Pulmonary artery endothelial cell (primary cell): ENCODE measurements at regions not wholly inside any gene's neighbourhood (a gene's known extent, or its start where the extent isn't known, plus 50 kb on each side); places are given as distances from the start of the nearest gene placed in this dataset.
"Not testable (repeated sequence)": the region's sequence is repeated elsewhere in the genome, so short reads cannot be mapped to it uniquely, and the experiment has no call there.

Experiments
- DNase-seq: peaks from one replicate; pipeline ENCODE4 v3.0.0-alpha.2; 2011; ENCODE audit warnings: low read depth, low spot score

DNA sequence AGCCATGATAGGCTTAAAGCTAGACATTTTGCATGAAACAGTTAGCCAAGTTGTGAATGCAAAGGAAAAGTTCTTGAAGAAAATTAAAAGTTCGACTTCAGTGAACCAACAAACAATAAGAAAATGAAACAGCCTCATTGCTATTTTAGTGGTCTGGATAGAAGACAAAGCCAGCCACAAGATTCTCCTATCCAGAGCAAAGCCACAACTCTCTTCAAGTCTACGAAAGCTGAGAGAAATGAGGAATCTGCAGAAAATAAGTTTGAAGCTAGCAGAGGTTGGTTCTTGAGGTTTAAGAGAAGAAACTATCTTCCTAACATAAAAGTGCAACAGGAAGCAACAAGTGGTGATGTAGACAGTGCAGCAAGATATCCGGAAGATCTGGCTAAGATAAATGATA lies 271.4 kb upstream of the GRM3 start:
- no peak for DNase-seq

DNA sequence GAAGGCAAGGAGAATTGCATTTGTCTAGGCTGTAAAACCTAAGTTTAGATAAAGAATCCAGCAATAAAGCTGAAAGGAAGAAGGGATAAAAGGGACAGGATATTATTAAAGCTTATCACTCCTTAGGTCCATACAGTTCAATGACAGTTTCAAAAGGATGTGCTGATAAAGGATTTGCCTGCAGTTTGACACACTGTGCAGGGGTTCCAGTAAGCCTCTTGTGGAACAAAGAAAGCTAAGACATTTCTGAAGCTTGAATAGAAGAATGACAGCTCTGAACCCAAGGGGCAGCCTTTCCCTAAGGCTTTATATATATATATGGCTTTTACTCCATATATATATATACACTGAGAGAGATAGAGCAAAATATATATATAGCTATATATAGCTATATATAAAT lies 276.8 kb upstream of the GRM3 start:
- DNase-seq, result no peak

DNA sequence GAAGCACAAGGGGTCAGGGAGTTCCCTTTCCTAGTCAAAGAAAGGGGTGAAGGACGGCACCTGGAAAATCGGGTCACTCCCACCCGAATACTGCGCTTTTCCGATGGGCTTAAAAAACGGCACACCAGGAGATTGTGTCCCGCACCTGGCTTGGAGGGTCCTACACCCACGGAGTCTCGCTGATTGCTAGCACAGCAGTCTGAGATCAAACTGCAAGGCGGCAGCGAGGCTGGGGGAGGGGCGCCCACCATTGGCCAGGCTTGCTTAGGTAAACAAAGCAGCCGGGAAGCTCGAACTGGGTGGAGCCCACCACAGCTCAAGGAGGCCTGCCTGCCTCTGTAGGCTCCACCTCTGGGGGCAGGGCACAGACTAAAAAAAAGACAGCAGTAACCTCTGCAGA lies 303.3 kb upstream of the GRM3 start:
- DNase-seq, result not testable (repeated sequence)

DNA sequence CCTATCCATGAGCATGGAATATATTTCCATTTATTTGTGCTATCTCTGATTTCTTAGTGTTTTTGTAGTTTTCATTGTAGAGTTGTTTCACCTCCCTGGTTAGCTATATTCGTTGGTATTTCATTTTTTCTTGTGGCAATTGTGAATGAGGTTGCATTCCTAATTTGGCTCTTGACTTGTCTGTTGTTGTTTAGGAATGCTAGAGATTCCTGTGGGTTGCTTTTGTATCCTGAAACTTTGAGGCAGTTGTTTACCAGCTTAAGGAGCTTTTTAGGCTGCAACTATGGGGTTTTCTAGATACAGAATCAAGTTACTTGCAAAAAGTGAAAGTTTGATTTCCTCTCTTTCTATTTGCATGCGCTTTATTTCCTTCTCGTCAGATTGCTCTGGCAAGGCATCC lies 304.7 kb upstream of the GRM3 start:
- DNase-seq, result no peak

DNA sequence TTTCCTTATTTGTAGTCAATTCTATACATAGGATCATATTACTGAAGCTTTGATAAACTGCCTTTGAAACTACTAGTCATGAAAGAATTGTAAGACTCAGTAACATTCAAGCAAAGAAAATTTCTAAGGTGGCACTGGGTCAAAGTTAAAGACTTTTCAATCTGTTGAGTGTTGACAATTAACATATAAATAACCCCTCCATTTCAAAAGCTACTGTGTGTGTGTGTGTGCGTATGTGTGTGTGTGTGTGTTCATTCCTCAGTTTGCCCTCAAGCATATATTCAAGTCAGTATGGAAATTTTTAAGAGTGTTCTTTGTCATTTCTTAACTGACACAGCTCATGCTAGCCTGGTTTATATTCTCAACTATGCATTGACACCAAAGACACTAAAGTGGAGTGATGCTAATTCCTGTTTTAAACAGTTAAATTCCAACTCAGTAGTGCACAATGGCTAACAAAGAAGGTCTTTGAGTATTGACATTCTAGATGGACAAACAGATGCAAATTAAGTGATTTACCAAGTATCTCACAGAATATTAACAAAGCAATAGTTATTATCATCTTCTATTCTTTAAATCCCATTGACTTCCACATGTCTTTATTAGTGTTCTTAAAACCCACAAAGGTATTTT lies 314.8 kb upstream of the GRM3 start:
- no peak for DNase-seq

DNA sequence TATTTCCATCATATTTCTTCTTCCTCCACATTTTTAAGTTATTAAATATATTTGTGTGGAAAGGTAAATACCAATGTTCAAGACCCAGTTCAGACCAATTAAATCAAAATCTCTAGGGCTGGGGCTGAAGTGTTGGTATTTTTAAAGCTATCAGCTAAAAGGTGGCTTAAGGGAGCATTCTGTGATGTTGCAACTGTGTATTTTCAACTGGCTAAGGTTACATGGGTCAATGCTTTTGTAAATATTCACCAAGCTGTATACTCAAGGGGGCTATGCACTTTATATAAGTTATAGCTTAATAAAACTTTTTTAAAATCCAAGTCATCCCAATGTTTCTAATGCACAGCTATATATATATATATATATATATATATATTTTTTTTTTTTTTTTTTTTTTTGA lies 316.9 kb upstream of the GRM3 start:
- DNase-seq, result no peak

DNA sequence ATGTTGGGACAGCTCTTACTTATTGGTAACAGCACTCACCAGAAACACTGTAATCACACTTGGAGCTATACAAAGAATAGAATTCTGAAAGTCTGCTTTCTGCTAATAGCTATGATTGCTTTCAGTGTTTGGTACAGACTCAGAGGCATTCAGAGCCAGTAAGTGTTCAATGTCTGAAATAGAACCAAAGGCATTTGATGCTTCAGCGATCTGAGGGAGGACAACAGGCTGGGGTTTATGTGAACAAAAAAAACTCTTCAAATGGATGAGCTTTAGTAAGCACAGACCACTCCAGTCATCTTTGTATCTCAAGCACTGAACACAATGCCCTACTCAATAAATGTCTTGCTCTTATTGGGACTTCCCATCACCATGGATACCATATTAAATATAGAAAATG lies 322.8 kb upstream of the GRM3 start:
- no peak for DNase-seq

DNA sequence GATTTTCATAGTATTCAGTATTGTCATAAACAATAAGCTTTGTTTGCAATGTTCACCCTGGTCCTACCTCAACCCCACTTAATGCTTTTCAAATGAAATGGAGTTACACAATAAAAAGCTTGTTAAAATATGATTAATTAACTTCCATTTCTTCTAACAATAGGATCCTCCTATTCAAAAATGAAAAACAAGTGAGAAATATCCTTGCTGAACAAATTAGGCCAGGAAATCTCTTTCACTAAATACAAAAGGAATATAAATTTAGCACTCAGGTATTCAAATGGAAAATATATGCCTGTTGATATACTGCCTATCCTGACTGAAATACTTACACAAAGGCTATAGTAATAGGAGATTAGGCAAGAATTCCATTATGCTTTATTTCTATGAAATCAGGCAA lies 323.4 kb upstream of the GRM3 start:
- DNase-seq, result no peak

DNA sequence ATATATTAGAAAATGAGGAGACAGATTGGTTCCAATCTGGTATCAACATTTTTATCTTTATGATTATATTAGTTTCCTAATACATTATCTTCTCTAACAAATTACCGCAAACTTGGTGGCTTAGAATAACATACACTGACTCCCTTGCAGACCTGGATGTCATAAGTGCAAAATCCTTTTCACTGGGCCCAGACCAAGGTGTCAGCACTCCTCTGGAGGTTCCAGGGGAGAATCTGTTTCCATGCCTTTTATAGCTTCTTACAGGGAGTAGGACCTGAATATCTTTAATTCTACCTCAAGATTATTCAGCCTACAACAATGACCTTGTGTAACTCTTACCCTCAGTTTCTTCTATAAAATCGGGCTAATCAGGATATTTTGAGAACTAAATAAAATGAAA lies 329.9 kb upstream of the GRM3 start:
- no peak for DNase-seq

DNA sequence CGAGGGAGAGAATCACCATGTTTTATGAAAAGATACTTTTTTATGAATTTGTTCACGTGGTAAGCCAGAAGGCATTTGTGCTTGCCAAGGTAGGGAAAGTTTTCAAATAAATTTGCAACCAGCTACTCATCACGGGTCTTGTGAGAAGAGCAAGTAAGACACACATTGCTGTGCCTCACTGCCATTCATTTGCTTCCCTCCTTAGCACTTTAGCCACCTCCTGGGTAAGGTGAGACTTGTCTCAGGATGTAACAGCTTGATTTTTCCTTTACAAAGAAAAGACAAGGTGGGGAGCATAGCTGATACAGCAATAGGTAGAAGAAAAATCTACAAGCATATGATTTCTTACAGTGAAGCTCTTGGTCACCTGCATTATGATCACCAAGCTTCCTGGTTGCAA lies 342.4 kb upstream of the GRM3 start:
- DNase-seq, result no peak

DNA sequence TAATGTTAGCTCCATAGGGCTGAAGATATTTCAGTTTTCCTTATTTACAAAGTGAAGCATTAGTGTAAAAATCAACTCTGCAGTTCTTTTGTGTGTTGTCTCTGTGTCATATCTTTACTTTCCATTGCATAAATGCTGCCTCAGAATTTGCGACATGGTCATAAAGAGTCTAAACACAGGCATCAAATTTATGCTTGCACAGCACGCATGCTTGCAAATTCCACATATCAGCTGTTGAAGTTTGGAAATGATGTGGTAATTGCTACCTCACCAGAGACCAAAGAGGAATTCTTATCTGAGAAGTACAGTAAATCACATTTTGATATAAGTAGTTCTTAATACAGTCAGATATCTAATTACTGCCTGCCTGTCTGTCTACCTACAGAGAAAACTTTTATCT lies 348.2 kb upstream of the GRM3 start:
- DNase-seq, result no peak

DNA sequence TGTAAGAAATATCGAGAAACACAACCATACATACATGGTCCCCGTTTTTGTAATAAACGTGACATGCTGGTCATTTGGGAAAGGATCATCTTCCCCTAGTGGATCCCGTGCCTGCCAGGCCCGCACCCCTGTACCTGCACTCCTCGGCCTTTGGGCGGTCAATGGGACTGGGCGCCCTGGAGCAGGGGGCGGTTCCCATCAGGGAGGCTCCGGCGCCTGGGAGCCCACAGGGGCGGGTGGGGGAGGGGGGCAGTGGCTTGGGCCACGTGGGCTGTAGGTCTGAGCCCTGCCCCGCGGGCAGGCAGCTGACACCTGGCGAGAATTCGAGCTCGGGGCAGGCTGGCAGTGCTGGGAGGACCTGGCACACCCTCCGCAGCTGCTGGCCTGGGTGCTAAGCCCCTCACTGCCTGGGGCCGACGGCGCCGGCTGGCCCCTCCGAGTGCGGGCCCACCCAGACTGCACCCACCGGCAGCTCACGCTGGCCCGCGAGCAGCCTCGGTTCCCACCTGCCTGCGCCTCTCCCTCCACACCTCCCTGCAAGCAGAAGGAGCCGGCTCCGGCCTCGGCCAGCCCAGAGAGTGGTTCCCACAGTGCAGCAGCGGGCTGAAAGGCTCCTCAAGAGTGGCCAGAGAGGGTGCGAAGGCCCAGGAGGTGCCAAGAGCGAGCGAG lies 361.6 kb upstream of the GRM3 start:
- DNase-seq, result no peak

DNA sequence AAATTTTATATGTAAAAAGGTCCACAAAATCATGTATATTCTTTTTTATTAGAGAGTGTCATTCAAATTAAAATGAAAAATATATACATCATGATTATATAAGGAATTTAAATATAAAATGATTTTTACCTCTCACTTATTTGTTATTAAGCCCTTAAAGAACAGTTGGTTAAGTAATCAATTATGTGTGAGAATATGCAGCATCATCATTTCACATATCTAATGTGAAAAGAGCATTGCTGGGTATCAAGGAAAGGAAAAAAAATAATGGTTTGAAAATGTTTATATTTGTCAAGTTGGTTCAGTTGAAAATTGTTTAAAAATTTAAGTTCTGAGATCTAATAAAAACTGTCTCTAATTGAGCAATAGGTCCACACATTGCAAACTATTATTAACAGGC lies 363.6 kb upstream of the GRM3 start:
- no peak for DNase-seq

DNA sequence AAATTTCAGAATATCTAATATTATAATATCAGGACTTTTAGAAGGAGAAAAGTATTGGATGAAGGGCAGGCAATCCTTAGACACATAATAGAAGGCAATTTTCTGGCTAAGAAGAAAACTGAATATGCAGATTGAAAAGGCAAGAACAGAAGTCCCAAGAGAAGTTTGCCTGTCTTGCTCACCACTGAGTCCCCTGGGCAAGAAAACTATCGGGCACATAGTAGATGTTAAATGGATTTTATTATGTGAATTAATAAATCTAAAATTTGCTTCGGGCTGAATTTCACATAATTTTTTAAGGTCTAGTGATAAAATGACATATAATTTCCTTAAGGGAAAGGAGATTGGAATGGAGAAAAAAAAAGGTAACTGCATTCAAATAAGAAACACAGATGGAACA lies 380.9 kb upstream of the GRM3 start:
- no peak for DNase-seq

DNA sequence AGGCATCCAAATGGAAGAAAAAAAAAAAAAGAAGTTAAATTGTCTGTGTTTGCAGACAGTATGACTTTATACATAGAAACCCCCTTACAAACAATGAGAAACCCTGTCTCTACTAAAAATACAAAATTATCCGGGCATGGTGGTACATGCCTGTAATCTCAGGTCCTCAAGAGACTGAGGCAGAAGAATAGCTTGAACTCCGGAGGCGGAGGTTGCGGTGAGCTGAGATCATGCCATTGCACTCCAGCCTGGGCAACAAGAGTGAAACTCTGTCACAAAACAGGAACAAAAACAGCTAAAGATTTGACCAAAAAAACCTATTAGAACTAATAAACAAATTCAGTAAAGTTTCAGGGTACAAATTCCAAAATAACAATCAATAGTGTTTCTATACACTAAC lies 385.8 kb upstream of the GRM3 start:
- DNase-seq, result no peak

DNA sequence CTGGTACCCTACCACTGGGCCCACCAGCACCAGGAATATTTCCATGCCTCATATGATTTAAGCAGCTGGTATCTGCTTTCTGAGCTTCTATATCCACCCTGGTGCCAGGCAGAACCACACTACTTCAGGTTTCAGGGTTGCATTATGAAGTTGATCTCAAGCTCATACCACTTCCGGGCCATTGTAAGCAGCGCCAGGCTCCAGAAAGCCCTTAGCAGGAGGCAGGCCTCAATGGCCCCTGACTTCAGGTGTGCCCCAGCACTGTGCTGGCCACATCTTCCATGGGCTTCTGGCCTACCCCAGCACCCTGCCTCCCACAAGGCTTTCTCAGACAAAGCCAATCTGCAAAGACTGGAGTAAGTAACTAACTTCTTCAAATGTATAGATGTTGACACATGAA lies 391.3 kb upstream of the GRM3 start:
- no peak for DNase-seq

DNA sequence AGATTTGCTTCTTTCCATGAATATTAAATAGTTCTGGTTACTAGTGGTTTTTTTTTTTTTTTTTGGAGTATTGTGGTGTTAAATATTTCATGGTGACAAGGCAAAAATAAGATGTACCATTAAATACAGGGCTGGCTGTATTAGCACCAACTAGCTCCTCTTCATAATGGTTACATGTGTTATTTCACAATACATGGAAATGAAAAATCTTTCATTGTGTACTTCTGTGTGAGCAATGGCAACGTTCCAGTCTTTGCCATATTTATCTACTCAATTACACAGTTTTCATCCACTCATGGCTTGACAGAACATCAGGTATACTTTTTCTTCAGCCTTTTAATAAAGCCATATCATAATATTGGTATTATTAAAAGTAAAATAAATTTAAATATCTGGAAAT lies 394.7 kb upstream of the GRM3 start:
- no peak for DNase-seq

DNA sequence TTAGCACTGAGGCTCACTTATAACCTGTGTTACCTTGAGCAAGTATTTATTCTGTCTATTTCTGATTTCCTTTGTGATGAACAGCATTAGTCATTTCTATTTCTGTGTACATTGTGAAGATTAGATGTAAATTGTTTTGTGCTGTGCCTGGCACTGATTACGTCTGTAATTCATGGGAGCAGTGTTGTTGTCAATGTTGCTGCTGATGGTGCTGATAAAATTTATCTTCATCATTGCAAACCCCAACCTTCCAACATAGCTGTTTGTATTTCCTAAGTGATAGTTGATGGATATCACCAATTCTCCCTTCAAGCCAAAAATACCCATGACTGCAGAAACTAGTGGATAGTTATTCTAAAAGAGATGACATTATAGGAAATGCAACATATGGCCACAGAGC lies 400.5 kb upstream of the GRM3 start:
- no peak for DNase-seq

DNA sequence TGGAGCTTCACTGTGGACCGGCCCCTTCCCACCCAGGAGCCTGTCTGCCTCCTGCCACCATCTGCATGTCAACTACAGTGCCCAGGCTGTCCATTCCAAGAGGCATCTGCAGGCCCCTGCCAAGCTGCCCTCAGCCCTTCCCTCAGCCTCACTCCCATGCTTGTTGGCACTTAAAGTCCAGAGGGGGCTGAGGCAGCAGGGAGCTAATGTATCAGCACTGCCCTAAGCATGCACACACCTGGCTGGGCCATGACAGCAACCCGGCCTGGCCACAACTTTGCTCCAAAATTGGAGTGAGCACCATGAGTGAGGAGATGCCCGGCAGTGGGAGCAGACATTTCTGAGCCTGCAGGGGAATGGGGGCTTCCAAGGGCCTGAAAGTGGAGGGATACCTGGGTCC lies 417.5 kb upstream of the GRM3 start:
- no peak for DNase-seq

DNA sequence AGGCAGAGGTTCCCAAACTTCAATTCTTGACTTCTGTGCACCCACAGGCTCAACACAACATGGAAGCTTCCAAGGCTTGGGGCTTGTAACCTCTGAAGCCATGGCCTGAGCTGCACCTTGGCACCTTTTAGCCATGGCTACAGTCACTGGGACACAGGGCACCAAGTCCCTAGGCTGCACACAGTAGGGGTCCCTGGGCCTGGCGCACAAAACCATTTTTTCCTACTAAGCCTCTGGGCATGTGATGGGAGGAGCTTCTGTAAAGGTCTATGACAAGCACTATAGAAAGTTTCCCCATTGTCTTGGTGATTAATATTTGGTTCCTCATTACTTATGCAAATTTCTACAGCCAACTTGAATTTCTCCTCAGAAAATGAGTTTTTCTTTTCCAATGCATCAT lies 420.9 kb upstream of the GRM3 start:
- no peak for DNase-seq

DNA sequence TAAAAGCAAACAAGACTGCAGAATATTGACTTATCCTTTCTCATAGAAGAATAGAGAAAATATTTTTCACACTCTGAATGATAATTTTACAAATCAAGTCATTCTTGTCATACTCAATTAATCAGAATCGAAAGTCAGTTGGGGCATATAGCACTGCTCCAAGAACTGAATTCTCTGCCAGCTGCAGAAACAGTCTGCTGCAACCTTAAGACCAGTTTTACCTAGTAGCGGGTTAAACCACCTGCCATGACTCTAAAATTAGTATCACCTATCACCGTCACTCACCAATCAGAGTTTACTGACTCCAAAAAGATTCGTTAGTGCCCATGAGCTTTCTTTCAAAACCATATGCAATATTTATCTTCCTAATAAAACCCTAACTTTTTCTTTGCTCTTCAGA lies 429.0 kb upstream of the GRM3 start:
- DNase-seq, result no peak

DNA sequence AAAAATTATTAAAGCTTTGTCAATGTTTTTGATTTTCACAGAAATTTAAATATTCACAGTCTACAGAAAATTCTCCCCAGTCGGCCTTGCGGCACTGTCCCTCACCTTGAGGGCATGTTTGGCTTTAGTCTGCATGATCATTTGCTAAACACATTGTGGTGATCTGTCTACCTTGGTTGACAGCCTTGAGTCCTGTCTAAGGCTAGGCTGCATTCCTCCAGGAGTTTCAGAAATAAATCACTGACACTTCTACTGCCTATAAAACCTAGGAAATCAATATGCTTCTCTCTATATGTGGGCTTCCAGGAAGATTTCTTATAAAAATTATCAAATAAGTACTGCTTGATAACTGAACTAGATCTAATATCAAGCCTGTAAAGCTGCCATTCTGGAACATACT lies 430.7 kb upstream of the GRM3 start:
- DNase-seq, result no peak

DNA sequence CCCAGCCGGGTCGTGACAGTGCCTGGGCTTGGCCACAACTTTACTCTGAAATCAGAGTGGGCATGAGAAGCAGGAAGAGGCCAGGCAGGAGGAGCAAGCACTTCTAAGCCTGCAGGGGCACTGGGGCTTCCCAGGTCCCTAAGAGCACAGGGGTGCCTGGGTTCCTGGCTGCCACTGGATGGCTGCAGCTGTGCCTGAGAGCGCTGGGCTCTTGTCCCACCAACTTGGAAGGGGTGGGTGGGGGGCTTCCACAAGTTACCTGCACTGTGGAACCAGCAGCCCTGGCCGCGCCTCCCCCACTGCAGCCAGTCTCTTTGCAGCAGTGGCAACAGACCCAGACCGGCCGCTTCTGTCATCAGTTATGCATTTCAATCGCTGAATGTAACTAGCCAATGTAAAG lies 434.7 kb upstream of the GRM3 start:
- no peak for DNase-seq

DNA sequence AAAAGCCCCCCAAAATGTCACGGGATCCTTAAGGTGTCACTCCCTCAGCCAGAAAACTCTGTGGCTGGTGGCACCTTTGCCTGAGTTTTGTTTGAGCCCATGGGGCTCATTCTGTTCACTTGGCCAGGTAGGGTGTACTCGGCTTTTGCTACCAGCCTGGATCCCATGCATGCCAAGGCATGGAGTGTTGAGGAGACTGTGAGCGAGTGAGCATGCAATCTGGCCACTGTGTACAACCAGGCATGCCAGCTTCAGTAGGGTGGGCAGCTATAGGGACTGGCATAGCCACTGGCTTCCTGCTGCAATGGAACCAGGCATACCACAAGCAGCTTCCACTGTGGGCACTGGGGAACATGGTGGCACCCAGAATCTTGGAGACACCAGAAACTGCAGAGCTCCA lies 436.0 kb upstream of the GRM3 start:
- no peak for DNase-seq
